HepG2 (cell line): ENCODE measurements at regions not wholly inside any gene's neighbourhood (a gene's known extent, or its start where the extent isn't known, plus 50 kb on each side); places are given as distances from the start of the nearest gene placed in this dataset.

ENCODE experiments used
- ATAC-seq: fragments of 200-7000 bp; cut with Tn5 transposase; 3 replicates; pipeline ENCODE4 v1.9.1; 2020; ENCODE audit warnings: mild to moderate bottlenecking, moderate library complexity
- BruUV-seq: library from RNA; stranded (reverse); fragments of 400-500 nt; replicated peaks from 2 replicates; lab custom pipeline; 2021; lab: Mats Ljungman, UMichigan
- CTCF ChIA-PET: fragments of 300-600 bp; formaldehyde crosslinking; extraction: SDS; loops from one replicate; lab custom pipeline; 2021; ENCODE audit warnings: low total read pairs, inconsistent platforms, low intra/inter-chr PET ratio; lab: Yijun Ruan, JAX
- POLR2A ChIA-PET: fragments of 350-600 bp; sonication (Branson Sonifier 250); formaldehyde crosslinking; loops from one replicate; lab custom pipeline; 2020; ENCODE audit warnings: antibody characterized with exemption, inconsistent platforms; lab: Yijun Ruan, JAX
- DNase-seq: peaks from one replicate; pipeline ENCODE4 v3.0.0-alpha.2; 2015; ENCODE audit warnings: low spot score
- FAIRE-seq: peaks from 3 replicates; lab custom pipeline; 2011; peaks lifted over from hg19 to GRCh38; lab: Jason Lieb, UNC
- H2AFZ ChIP-seq: one replicate; pipeline ENCODE4 v1.6.1; 2011; ENCODE audit warnings: low read length, inconsistent platforms
- H3K27ac ChIP-seq: fragments of 300-600 bp; 3 replicates; pipeline ENCODE4 v1.8.0; 2011; ENCODE audit warnings: mixed run types, mild to moderate bottlenecking, mixed read lengths, low read length, inconsistent platforms; ENCODE audit not compliant: insufficient read depth; ENCODE audit errors: extremely low read length
- H3K27me3 ChIP-seq, 2 experiments: fragments of 200-600 bp in 1 of 2; 2 replicates in 1 of 2; 3 replicates in 1 of 2; pipeline versions ENCODE4 v1.6.0 to v1.8.0; 2011; ENCODE audit warnings: low read length in 2 of 2, mild to moderate bottlenecking in 2 of 2, moderate library complexity in 2 of 2, inconsistent platforms in 1 of 2; ENCODE audit not compliant: insufficient read depth in 2 of 2, control insufficient read depth in 1 of 2
- H3K36me3 ChIP-seq, 2 experiments: fragments of 200-600 bp in 1 of 2; replicated peaks in 1 of 2; 2 replicates in 1 of 2; 3 replicates in 1 of 2; pipeline versions ENCODE4 v1.5.1 to v1.8.0; 2011; ENCODE audit warnings: low read length in 2 of 2, inconsistent platforms in 1 of 2; ENCODE audit not compliant: insufficient read depth in 2 of 2, control insufficient read depth in 1 of 2
- H3K4me1 ChIP-seq: 2 replicates; pipeline ENCODE4 v1.5.1; 2012; ENCODE audit warnings: low read length, inconsistent platforms; ENCODE audit not compliant: insufficient read depth
- H3K4me2 ChIP-seq: 2 replicates; pipeline ENCODE4 v1.6.0; 2011; ENCODE audit warnings: low read depth, low read length, inconsistent platforms
- H3K4me3 ChIP-seq, 3 experiments: fragments of 200-600 bp in 1 of 3; sonication (generic), shearing (Covaris generic) in 1 of 3; replicated peaks in 1 of 3; 2 replicates each; pipeline ENCODE4 v1.5.1; 2011 to 2016; ENCODE audit warnings: low read length in 3 of 3, inconsistent platforms in 2 of 3, low read depth in 2 of 3, mild to moderate bottlenecking in 2 of 3, control low read depth in 1 of 3, mixed read lengths in 1 of 3; ENCODE audit not compliant: insufficient read depth in 1 of 3
- H3K79me2 ChIP-seq: one replicate; pipeline ENCODE4 v1.6.1; 2011; ENCODE audit warnings: low read length, inconsistent platforms; ENCODE audit not compliant: insufficient read depth
- H3K9ac ChIP-seq: 2 replicates; pipeline ENCODE4 v1.6.0; 2011; ENCODE audit warnings: mild to moderate bottlenecking, low read depth, low read length, inconsistent platforms; ENCODE audit not compliant: insufficient read depth
- H3K9me3 ChIP-seq: 2 replicates; pipeline ENCODE4 v1.5.1; 2012; ENCODE audit warnings: mild to moderate bottlenecking, low read length
- H4K20me1 ChIP-seq: 2 replicates; pipeline ENCODE4 v1.6.0; 2011; ENCODE audit warnings: inconsistent platforms, mild to moderate bottlenecking, low read length, moderate library complexity; ENCODE audit not compliant: insufficient read depth
- AGO1 ChIP-seq: fragments of 200-400 bp; formaldehyde crosslinking; IDR thresholded peaks from 2 replicates; pipeline ENCODE4 v1.6.1; 2017; ENCODE audit warnings: mild to moderate bottlenecking, low read depth, low read length, moderate library complexity; ENCODE audit not compliant: poor library complexity, severe bottlenecking
- BCL6 ChIP-seq: IDR thresholded peaks from 2 replicates; pipeline ENCODE4 v1.6.1; 2016; ENCODE audit warnings: missing genetic modification reagents, missing compliant biosample characterization
- CEBPB ChIP-seq: IDR thresholded peaks from 2 replicates; pipeline ENCODE4 v1.6.1; 2011; ENCODE audit warnings: low read depth, low read length, improper control_type of control experiment, borderline replicate concordance
- ETV5 ChIP-seq: IDR thresholded peaks from 2 replicates; pipeline ENCODE4 v1.6.1; 2018; ENCODE audit warnings: missing biosample characterization, missing genetic modification reagents, inconsistent platforms, borderline replicate concordance
- HMG20B ChIP-seq: conservative IDR thresholded peaks from 2 replicates; pipeline ENCODE4 v1.6.1; 2016; ENCODE audit warnings: missing genetic modification reagents, missing compliant biosample characterization
- PREB ChIP-seq: sonication (generic); formaldehyde crosslinking; IDR thresholded peaks from 2 replicates; pipeline ENCODE4 v1.4.0; 2020; ENCODE audit warnings: missing genetic modification reagents
- RXRA ChIP-seq: sonication (generic); formaldehyde crosslinking; IDR thresholded peaks from 2 replicates; pipeline ENCODE4 v1.5.1; 2020; ENCODE audit warnings: missing genetic modification reagents
- SP1 ChIP-seq, 2 experiments: fragments of 450-650 bp in 1 of 2; sonication (generic) in 1 of 2; formaldehyde crosslinking in 1 of 2; IDR thresholded peaks; 2 replicates each; pipeline versions ENCODE4 v1.4.0 to v1.6.1; 2016 to 2020; ENCODE audit warnings: missing genetic modification reagents in 1 of 2
- XBP1 ChIP-seq: sonication (generic); formaldehyde crosslinking; IDR thresholded peaks from 2 replicates; pipeline ENCODE4 v1.5.0; 2020; ENCODE audit warnings: missing genetic modification reagents
- ZFP36 ChIP-seq: fragments of 150-350 bp; IDR thresholded peaks from 2 replicates; pipeline ENCODE4 v1.6.1; 2018; ENCODE audit warnings: borderline replicate concordance, low read length, low read depth; ENCODE audit not compliant: partially characterized antibody
- ZFP36L2 ChIP-seq: sonication (generic); formaldehyde crosslinking; IDR thresholded peaks from 2 replicates; pipeline ENCODE4 v1.4.0; 2020; ENCODE audit warnings: missing genetic modification reagents
- ZFP37 ChIP-seq: sonication (generic); formaldehyde crosslinking; IDR thresholded peaks from 2 replicates; pipeline ENCODE4 v1.4.0; 2020; ENCODE audit warnings: missing genetic modification reagents, borderline replicate concordance
- ZNF251 ChIP-seq: sonication (generic); formaldehyde crosslinking; IDR thresholded peaks from 2 replicates; pipeline ENCODE4 v1.9.0; 2021; ENCODE audit warnings: mild to moderate bottlenecking, missing genetic modification reagents
- ZNF343 ChIP-seq: sonication (generic); formaldehyde crosslinking; IDR thresholded peaks from 2 replicates; pipeline ENCODE4 v1.4.0; 2020; ENCODE audit warnings: mild to moderate bottlenecking, missing genetic modification reagents
- ZNF562 ChIP-seq: sonication (generic); formaldehyde crosslinking; IDR thresholded peaks from 2 replicates; pipeline ENCODE4 v1.8.0; 2022; ENCODE audit warnings: missing genetic modification reagents, borderline replicate concordance
- WGBS: methylation state at CpG from one replicate; pipeline ENCODE4 v1.1.6; 2017; ENCODE audit warnings: low lambda C conversion rate; 5-methylcytosine and 5-hydroxymethylcytosine counted together
- in situ Hi-C: cut with HindIII; loops from 2 replicates; pipeline ENCODE4 v1.10.0; 2017; ENCODE audit warnings: low pct_unique_long_range_greater_than_20kb; ENCODE audit not compliant: extremely low pct_ligation_motif_present
- intact Hi-C: fragments of 100-400 bp; cut with micrococcal nuclease; formaldehyde crosslinking; loops from one replicate; pipeline ENCODE4 v1.10.0; 2022; ENCODE audit not compliant: unreplicated experiment

- Histone ChIP-seq H3K4me3 (no peak overlapping the region), H3K36me3 (no peaks in the 10 kb centered on the region), H3K4me1 (no peaks in the 10 kb centered on the region), H4K20me1 (no peaks in the 10 kb centered on the region), H3K9ac (no peak overlapping the region), H2AFZ (no peak overlapping the region), H3K79me2 (no peaks in the 10 kb centered on the region), H3K9me3 (no peaks in the 10 kb centered on the region), H3K27me3 (no peaks in the 10 kb centered on the region), H3K27ac (no peak overlapping the region), H3K4me2 (no peak overlapping the region)
- DNase-seq (no peak), FAIRE-seq (no peak), ATAC-seq (no peak)
- in situ Hi-C loops: no loop called here
- no TSS peak for BruUV-seq
- intact Hi-C loops: no loop called here
- CTCF ChIA-PET: no interaction called here
- POLR2A ChIA-PET: no interaction called here
- TF ChIP-seq ZNF562 (CRISPR knock-in tag) (no peak), ZNF343 (CRISPR knock-in tag) (no peak), ZFP37 (no peak), CEBPB (peak; percentile 24; the same call in 1 of the 2 replicates), SP1 (IDR thresholded peaks at IDR 0.05) (no peak), SP1 (CRISPR knock-in tag; IDR thresholded peaks at IDR 0.05) (no peak), HMG20B (CRISPR knock-in tag) (no peak)
Observed at GRCh38 chr7:84901366-84901765, 285.5 kb downstream of the SEMA3D start.

- no peaks in the 10 kb centered on the region for H3K4me1 ChIP-seq
- H3K27ac ChIP-seq: no peak overlapping the region
- no peaks in the 10 kb centered on the region for H3K79me2 ChIP-seq
- no peaks in the 10 kb centered on the region for H4K20me1 ChIP-seq
- DNase-seq (no peak), ATAC-seq (no peak), FAIRE-seq (no peak)
- H3K36me3 ChIP-seq: no peaks in the 10 kb centered on the region
- no peak overlapping the region for H3K4me3 ChIP-seq
- ChIA-PET POLR2A (no interaction called here), CTCF (no interaction called here)
- 17% methylated on average over 3 of the region's 3 CpGs for WGBS
- intact Hi-C loops (no loop called here), in situ Hi-C loops (no loop called here)
- H3K4me2 ChIP-seq: no peak overlapping the region
- no peak for TF ChIP-seq BCL6 (CRISPR knock-in tag)
- TF ChIP-seq RXRA: no peak
- TF ChIP-seq ETV5: no peak
- no peak for TF ChIP-seq ZNF251 (CRISPR knock-in tag)
- TF ChIP-seq AGO1: no peak
- no peak for TF ChIP-seq ZFP36L2 (CRISPR knock-in tag)
- TF ChIP-seq XBP1 (CRISPR knock-in tag): no peak
- no peak for TF ChIP-seq PREB
- no peak for TF ChIP-seq ZFP36
- no peak overlapping the region for H3K9ac ChIP-seq
- H3K27me3 ChIP-seq: no peaks in the 10 kb centered on the region
- H3K9me3 ChIP-seq: no peaks in the 10 kb centered on the region
- H2AFZ ChIP-seq: no peak overlapping the region
- BruUV-seq: no TSS peak
Observed at GRCh38 chr7:84900215-84900614, 286.6 kb downstream of the SEMA3D start.
